GM19035 (cell line): ENCODE measurements at regions not wholly inside any gene's neighbourhood (a gene's known extent, or its start where the extent isn't known, plus 50 kb on each side); places are given as distances from the start of the nearest gene placed in this dataset.
"Not testable (repeated sequence)": the region's sequence is repeated elsewhere in the genome, so short reads cannot be mapped to it uniquely, and the experiment has no call there.

ENCODE experiments used
- ATAC-seq: cut with Tn5 transposase; IDR thresholded peaks from one replicate; pipeline ENCODE4 v1.9.1; 2021; ENCODE audit not compliant: unreplicated experiment

DNA sequence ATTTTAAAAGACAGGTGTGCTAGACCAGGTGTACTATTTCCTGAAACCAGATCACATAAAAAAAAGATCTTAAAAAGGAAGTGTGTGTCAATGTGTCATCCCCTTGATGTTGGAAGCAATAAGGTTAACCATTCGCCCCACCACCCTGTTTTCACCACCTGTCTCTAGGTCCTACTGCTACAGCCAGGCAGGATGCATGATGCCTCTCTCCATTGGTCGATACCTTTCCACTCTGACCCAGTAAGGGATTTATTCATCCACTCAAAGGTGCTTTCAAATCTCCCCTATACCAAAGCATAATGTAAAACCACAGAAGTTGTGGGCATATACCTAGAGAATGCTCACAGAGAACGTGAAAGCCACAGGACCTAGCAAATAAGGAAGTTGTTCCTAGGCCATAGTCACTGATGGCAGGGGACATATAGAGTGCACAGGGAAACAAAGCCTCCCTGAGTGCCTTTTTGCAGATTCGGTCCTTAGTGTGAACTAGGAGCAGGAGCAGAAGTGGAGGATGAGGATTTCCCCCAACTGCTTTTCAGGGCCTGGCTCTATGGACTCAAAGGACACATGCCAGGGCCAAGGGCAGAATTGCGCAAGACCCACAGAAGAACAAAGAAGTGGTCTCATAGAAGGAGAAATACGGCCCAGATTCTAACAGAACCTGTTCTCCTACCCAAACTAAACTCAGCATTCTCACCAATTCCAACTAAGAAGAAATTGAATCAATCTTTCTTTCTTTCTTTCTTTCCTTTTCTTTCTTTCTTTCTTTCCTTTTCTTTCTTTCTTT, 631.5 kb upstream of the NRP1 start:
- ATAC-seq, result no peak

DNA sequence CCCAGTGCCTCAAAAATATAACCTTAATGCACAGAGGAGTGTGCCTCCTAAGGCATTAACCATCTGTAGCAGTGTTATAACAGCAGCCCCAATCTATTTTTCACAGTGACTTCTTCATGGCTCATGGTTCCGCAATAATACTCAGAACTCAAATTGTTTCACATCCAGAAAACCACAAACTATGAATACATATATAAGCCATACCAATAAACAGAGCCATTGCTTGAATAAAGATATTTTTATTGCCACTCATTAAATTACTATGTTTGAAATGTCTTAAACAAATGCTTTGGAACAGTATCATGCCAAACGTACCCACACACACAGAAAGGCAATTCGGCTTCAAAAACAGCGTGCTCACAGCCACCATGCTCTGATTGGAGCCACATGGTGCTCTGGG, 629.3 kb upstream of the NRP1 start:
- no peak for ATAC-seq

DNA sequence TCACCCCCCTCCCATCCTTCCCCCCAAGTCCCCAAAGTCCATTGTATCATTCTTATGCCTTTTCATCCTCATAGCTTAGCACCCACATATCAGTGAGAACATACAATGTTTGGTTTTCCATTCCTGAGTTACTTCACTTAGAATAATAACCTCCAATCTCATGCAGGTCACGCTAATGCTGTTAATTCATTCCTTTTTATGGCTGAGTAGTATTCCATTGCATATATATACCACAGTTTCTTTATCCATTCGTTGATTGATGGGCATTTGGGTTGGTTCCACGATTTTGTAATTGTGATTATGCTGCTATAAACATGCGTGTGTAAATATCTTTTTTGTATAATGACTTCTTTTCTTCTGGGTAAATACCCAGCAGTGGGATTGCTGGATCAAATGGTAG, 621.9 kb upstream of the NRP1 start:
- ATAC-seq, result not testable (repeated sequence)

DNA sequence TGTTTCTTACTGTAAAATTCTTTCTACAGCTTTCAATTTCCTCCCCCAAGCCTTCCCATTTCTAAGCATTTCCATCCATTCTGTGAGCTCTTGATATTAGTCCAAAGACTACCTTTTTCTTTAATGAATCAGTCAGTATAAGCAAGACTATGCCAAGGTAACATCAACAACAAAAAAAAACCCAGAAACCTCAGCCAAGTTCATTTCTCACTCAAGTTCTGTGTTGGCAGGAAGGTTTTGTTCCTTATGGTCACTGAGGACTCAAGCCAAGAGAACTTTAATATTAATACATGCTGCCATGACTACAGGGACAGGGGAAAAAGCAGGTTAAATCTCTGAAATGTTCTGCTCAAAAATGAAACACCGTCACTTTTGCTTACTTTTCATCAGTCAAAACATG, 621.2 kb upstream of the NRP1 start:
- no peak for ATAC-seq

DNA sequence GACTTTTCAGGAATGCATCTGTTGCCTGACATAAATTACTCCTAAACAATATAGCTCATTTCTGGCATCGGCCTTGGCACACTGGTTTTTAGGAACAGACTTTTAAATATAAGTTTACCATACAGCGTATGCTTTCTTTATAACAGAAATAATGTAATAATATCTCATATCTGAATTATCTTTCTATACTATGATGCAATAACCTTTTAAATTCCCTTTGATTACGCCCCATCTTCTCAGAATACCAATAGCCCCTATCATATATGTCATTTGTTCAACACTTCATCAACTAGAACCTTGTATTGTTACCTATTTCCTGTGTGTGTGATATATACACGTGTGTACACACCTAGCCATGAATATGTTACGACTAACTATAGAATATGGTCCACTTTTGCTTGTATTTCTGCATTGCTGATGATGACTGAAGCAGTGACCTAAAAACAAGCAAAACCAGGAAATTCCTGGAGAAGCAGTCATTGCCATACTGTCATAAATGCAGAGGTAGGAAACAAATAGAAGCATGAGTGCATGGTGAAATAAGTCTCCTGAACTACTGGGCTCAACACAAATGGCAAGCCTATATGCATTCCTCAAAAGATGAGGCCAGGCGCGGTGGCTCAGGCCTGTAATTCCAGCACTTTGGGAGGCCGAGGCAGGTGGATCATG, 618.4 kb upstream of the NRP1 start:
- no peak for ATAC-seq

DNA sequence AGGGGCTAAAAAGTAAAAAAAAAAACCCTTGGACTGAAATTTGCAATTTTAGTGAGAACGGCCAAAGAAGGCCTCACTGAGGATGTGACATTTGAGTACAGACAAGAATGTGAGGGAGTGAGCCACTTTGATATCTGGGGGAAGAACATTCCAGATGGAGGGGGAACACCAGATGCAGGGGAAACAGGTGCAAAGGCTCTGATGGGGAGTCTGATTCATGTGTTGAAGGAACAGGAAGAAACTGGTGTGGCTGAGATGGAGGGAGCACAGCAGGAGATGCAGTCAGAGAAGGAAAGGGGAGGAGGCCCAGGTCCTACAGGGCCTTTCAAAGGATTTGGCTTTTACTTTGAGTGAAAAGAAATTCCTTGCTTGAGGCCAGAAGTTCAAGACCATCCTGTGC, 615.7 kb upstream of the NRP1 start:
- no peak for ATAC-seq

DNA sequence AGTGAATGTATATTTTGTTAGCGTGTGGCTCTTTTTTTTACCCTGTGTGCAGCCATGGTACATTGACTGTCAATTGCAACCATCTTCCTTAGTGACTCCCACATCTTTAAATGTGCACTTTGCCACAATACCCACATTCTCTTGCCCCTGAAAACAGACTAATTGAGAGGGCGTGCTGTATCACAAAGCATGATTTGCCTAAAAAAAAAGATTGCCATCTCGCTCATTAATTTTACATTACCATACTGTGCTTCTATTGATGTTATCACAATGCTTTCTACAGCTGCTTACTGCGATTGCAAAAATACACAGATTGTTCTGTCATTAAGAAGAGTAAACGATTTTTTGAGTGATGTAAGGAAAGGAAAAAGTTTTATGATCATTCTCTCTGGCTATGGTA, 613.1 kb upstream of the NRP1 start:
- ATAC-seq, result no peak

DNA sequence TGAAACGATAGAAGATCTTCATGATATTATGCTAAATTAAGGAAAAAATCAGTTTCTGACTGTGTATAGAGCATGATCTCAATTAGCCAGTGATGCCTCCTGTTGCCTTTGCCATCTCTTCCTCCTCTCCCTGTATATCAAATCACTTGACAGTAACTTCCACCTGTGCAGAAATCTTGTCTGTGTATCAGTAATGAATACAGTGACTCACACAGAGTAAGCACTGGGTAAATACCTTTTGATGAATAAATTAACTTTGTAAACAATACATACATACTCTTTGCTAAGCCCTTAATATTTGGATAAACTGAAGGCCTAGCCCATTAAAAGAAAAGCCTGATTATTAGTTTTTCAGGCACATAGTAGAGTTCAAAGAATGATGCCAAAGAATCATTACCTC, 610.6 kb upstream of the NRP1 start:
- ATAC-seq, result no peak

DNA sequence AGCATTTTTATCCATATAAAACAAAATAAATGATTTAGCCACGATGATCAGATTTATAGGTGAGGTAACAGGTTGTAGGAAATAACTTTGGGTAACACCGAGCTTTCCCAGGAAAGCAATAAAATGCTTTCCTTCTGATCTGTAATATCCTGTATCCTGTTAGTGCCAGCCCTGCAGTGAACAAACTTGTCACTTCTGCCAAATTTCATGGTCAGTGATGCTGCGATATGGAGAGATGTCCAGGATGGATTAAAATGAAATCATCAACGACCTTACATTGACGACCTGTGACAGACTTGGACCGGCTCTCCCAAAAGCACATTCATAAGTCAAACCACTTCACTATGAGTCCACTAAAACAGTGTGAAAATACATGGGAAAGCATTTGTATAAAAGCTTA, 608.0 kb upstream of the NRP1 start:
- no peak for ATAC-seq

DNA sequence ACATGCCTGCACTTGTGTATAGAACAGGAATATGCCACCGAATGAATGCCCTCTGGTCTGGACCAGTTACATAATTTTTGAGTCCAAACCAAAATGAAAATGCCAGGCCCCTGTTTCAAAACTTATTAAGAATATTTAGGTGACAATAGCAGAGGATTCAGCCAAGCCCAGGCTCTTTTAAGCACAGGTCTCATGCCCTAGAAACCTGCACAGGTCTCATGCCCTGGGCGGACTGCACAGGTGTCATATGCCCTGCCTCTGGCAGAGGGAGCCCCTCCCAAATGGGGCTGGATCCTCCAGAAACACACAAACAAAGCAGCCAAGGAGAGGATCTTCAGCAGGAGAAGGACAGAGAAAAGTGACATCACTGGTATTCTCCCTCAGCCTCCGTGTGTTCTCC, 605.4 kb upstream of the NRP1 start:
- ATAC-seq, result no peak

DNA sequence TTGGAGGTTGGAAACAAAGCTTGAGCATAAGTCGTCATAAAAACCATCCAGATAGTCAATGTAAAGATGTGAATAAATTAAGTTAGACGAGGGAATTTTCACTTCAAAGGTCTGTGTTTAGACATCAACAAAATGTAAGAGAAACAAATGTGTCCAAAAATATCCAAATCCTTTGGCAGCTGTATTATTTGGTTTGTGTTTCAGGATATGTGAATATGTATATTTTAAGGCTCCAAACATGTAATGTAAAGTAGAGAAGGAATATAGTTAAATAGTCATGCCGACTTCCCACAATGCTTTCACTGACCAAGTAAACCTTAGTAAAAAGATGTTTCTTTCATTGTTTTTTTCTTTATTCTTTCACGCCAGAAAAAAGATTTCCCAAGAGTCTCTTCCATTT, 604.9 kb upstream of the NRP1 start:
- ATAC-seq, result no peak

DNA sequence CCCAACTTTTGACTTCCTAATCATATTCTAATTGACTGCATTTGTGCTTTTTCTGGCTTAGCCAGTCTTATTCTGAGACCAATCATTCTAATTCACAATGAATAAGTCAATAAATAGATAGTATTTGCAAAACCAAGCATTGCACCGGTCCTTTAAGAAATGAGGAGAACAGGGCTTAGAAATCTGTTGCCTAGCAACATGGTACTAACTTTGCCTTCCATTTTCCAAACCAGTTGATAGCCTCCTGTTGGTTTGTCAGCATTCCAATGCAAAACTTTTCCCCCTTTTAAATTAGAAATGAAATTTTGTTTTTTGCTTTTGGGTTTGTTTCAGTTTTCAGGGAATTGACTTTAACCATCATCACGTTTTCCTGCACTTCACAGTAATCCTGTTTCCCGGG, 603.5 kb upstream of the NRP1 start:
- ATAC-seq, result no peak

DNA sequence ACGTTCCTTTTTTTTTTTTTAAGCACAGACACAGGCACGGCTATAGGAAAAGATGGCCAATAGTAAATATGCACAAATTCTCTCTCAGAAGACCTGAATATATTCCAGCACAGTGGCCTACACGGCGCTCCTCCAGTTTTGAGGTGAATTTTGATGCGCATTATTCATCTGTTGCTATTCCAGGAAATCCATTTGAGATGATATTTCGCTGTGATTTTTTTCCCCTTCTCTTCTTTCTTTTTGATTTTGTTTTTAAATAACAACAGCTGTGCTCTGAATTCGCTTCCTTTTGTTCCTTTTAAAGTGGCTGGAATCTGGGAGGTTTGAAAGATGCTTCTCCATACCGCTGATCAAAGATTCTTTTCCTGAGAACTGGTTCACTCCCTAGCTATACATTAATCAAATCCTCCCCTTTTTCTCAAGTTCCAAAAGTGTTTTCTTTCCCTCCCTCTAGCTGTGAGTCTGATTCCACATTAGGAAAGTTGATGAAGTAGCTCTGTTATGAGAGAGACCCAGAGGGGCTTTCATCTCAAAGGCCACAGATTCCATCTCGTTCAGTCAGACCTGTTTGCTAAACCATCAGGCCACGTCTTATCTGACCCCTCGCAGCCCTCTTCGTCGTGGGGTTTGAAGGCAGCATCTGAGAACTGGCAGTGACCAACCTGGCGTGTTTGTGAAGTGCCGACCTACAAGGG, 602.7 kb upstream of the NRP1 start:
- ATAC-seq, result no peak

DNA sequence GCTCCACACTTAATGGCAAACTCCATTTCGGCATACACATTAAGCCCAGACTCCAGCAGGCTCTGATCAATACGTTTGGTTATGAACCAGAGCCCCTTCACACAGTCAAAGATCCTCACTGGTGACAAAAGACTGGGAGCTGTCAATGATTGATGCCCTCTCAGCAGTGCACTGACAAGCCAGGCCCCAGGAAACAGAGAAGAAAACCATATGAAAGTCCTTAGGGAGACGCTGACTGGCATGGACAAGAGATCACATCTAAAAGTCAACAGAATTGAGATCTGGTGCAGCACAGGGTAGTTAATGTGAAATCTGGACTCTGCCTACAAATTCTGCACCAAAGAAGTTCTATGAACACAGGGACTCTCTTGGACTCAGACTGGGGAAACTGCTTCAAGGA, 600.9 kb upstream of the NRP1 start:
- ATAC-seq, result no peak

DNA sequence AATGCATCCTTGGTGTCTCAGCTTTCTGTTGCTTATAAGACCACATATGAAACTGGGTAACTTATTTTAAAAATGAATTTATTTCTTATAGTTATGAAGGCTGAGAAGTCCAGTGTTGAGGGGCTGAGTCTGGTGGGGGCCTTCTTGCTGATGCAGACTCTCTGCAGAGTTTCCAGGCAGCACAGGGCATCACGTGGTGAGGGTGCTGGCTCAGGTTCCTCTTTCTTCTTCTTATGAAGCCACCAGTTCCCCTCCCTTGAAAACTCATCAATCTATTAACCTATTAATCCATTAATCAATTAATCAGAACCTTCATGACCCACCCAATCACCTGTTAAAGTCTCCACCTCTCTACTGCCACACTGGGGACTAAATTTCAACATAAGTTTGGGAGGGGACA, 595.6 kb upstream of the NRP1 start:
- ATAC-seq, result no peak

DNA sequence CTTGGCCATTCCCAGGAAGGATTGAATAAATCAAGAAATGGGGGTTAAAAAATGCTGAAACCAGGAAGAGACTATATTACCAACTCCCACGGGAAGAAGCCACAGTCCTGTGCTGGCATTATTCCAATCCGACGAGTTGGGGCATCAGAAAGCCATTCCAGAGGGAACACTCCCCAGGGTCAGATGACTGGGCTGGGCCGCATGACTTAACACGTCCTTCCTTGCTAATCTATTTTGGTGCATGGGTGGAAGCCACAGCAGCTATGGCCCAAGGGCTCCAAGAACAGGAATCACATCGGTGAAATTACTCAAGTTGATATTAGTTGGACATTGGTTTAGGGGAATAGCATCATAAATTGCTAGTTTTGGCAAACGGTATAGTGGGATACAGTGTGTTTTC, 592.9 kb upstream of the NRP1 start:
- ATAC-seq, result no peak

DNA sequence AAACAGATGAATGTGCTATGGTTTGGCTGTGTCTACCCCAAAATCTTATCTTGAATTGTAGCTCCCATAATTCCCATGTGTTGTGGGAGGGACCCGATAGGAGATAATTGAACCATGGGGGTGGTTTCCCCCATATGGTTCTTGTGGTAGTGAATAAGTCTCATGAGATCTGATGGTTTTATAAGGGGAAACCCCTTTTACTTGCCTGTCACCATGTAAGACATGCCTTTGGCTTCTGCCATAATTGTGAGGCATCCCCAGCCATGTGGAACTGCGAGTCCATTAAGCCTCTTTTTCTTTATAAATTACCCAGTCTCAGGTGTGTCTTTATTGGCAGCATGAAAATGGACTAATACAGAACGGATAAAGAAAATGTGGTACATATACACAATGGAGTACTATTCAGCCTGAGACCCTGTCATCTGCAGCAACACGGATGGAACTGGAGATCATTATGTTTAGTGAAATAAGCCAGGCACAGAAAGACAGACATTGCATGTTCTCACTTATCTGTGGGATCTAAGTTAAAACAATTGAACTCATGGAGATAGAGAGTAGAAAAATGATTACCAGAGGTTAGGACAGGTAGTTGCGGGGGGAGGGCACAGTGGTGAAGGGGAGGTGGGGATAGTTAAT, 587.6 kb upstream of the NRP1 start:
- ATAC-seq, result no peak

DNA sequence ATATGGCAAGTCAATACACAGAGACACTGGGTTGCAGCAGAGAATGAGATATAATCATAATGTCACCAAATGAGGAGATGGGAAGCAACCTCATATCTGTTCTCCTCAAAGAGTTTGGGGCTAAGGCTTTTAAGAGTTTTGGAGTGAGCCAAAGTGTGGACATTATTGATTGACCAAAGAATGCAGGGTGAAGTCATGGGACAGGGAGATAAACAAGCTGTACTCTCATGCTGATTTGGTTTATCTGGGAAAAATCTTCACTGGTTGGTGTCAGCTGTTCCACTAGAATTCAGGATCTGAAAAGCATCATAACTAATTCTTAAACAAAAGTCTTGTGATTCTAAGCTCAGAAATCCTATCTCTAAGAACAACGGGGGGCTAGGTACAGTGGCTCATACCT, 585.9 kb upstream of the NRP1 start:
- ATAC-seq, result no peak

DNA sequence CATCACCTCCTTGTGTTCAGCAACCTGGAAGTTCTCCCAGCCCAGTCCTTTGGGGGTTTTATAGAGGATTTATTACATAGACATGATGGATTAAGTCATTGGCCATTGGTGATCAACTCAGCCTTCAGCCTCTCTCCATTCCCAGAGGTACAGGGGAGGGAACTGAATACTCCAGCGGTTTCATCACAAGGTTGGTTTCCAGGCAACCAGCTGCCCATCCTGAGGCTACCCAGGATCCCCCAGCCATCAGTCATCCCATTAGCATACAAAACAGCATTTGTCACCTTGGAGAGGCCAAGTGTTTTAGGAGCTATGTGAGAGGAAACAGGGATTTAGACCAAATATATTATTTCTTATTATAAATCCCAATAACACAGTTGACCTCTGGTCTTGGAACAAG, 584.8 kb upstream of the NRP1 start:
- no peak for ATAC-seq

DNA sequence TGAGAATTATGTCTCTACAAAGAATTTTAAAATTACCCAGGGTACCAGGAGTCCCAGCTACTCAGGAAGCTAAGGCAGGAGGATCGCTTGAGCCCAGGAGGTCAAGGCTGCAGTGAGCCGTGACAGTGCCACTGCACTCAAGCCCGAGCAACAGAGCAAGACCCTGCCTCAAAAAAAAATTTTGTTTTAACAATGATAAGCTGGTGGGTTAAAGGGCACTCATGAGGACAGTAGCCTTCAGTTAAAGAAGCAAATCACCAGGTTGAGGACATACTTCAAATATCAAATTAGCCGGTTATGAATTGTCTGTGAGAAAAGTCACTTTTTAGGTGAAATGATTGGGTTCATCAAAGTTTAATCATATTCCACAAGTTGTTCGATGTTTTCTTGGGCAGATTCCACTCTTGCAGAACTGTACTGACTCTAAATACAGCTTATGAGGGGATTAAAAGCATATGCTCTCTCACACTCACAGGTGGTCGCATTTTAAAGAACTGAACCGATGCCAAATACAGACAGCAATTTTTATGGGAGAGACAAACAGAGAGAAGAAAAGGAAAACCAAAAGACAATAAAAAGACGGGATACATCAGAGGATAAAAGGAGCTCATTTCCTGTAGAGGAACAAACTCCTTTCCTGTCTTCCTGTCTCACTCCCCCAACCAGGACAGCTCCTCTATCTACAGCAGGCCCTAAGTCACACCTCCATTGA, 582.8 kb upstream of the NRP1 start:
- ATAC-seq, result no peak

DNA sequence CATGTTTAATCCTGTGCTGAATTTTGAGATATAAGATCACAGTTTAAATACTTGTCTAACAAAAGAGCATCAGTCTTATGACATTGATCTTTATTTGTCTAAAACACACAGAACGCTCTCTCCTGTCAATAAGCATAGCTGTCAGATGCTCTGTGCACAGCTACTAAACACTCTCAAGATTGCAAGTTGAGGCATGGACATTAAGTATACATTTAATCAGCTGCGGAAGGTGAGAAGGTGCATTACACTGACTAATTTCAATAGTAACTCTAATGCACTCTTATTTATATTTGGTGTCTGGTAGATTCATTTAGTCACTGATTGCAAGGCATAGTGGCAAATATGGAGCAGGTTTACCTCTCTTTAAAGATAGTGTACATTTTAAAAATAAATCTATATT, 580.3 kb upstream of the NRP1 start:
- no peak for ATAC-seq
